K562 (cell line): ENCODE measurements at regions not wholly inside any gene's neighbourhood (a gene's known extent, or its start where the extent isn't known, plus 50 kb on each side); places are given as distances from the start of the nearest gene placed in this dataset.
A peak's percentile ranks its signal among the peaks of the same experiment; 100 is the strongest.

Experiments
- ATAC-seq: fragments of 200-7000 bp; cut with Tn5 transposase; 3 replicates; pipeline ENCODE4 v1.9.1; 2020; ENCODE audit warnings: moderate library complexity
- BruUV-seq: library from RNA; stranded (reverse); fragments of 400-500 nt; replicated peaks from 2 replicates; lab custom pipeline; 2021; lab: Mats Ljungman, UMichigan
- CTCF ChIA-PET: fragments of 300-600 bp; formaldehyde crosslinking; extraction: SDS; loops from one replicate; lab custom pipeline; 2021; ENCODE audit warnings: low intra/inter-chr PET ratio; lab: Yijun Ruan, JAX
- POLR2A ChIA-PET: fragments of 300-600, 350-650 bp; sonication (Branson Sonifier 250); formaldehyde crosslinking; extraction: SDS; loops from one replicate; lab custom pipeline; 2021; ENCODE audit warnings: antibody characterized with exemption, inconsistent platforms; lab: Yijun Ruan, JAX
- DNase-seq, 4 experiments: peaks; one replicate each; pipeline versions ENCODE4 v3.0.0 to v3.0.0-alpha.2; 2011 to 2018; ENCODE audit warnings: low spot score in 3 of 4, mixed read lengths in 3 of 4; ENCODE audit errors: extremely low read depth in 1 of 4
- FAIRE-seq: peaks from 2 replicates; lab custom pipeline; 2011; peaks lifted over from hg19 to GRCh38; lab: Jason Lieb, UNC
- H2AFZ ChIP-seq: 2 replicates; pipeline ENCODE4 v1.6.0; 2011; ENCODE audit warnings: low read depth, low read length, control low read depth, inconsistent platforms
- H3K27ac ChIP-seq: fragments of 200-600 bp; 3 replicates; pipeline ENCODE4 v1.8.0; 2011; ENCODE audit warnings: low read depth, mild to moderate bottlenecking, control low read depth, inconsistent platforms, low read length, moderate library complexity, mixed read lengths; ENCODE audit errors: extremely low read depth
- H3K27me3 ChIP-seq, 2 experiments: fragments of 300-600 bp in 1 of 2; 2 replicates in 1 of 2; 3 replicates in 1 of 2; pipeline versions ENCODE4 v1.6.0 to v1.8.0; 2011; ENCODE audit warnings: inconsistent platforms in 2 of 2, low read length in 2 of 2, mild to moderate bottlenecking in 1 of 2, mixed read lengths in 1 of 2, moderate library complexity in 1 of 2; ENCODE audit not compliant: control insufficient read depth in 2 of 2, insufficient read depth in 2 of 2
- H3K36me3 ChIP-seq: fragments of 300-600 bp; 3 replicates; pipeline ENCODE4 v1.8.0; 2011; ENCODE audit warnings: mild to moderate bottlenecking, low read length, inconsistent platforms; ENCODE audit not compliant: control insufficient read depth, insufficient read depth
- H3K4me1 ChIP-seq, 2 experiments: fragments of 200-600 bp in 1 of 2; replicated peaks in 1 of 2; 2 replicates in 1 of 2; 3 replicates in 1 of 2; pipeline versions ENCODE4 v1.5.1 to v1.8.0; 2011; ENCODE audit warnings: inconsistent platforms in 2 of 2, low read length in 2 of 2, mild to moderate bottlenecking in 1 of 2, mixed read lengths in 1 of 2, moderate library complexity in 1 of 2; ENCODE audit not compliant: control insufficient read depth in 2 of 2, insufficient read depth in 2 of 2
- H3K4me2 ChIP-seq: 2 replicates; pipeline ENCODE4 v1.6.1; 2011; ENCODE audit warnings: low read length, control low read depth, inconsistent platforms, mixed read lengths; ENCODE audit not compliant: insufficient read depth
- H3K4me3 ChIP-seq: fragments of 200-600 bp; sonication (generic), shearing (Covaris generic); 2 replicates; pipeline ENCODE4 v1.5.1; 2016; ENCODE audit warnings: control low read depth, inconsistent platforms
- H3K79me2 ChIP-seq: fragments of 200-600 bp; 3 replicates; pipeline ENCODE4 v1.8.0; 2011; ENCODE audit warnings: low read length, inconsistent platforms; ENCODE audit not compliant: control insufficient read depth, insufficient read depth
- H3K9ac ChIP-seq, 2 experiments: 2 replicates each; pipeline versions ENCODE4 v1.6.0 to v1.6.1; 2011; ENCODE audit warnings: low read depth in 2 of 2, low read length in 2 of 2, control low read depth in 1 of 2, inconsistent platforms in 1 of 2, mild to moderate bottlenecking in 1 of 2, mixed read lengths in 1 of 2; ENCODE audit not compliant: insufficient read depth in 1 of 2
- H3K9me1 ChIP-seq: one replicate; pipeline ENCODE4 v1.6.0; 2011; ENCODE audit warnings: inconsistent platforms, mild to moderate bottlenecking, low read length, moderate library complexity; ENCODE audit not compliant: control insufficient read depth, insufficient read depth
- H3K9me3 ChIP-seq: replicated peaks from 2 replicates; pipeline ENCODE4 v1.5.1; 2011; ENCODE audit warnings: low read depth, low read length, inconsistent platforms; ENCODE audit not compliant: control insufficient read depth, insufficient read depth
- H4K20me1 ChIP-seq: replicated peaks from 2 replicates; pipeline ENCODE4 v1.6.1; 2011; ENCODE audit warnings: low read length, inconsistent platforms, mixed read lengths; ENCODE audit not compliant: control insufficient read depth, insufficient read depth
- CBX2 ChIP-seq: fragments of 200-600 bp; sonication (generic); IDR thresholded peaks from one replicate; pipeline ENCODE4 v1.6.1; 2012; ENCODE audit warnings: mild to moderate bottlenecking, low read length, inconsistent platforms; ENCODE audit not compliant: insufficient read depth, poor library complexity, severe bottlenecking
- FOSL1 ChIP-seq: fragments of 200-800 bp; sonication (Bioruptor generic); conservative IDR thresholded peaks from 2 replicates; pipeline ENCODE4 v1.6.1; 2016; ENCODE audit warnings: missing genetic modification characterization, missing compliant biosample characterization
- L3MBTL2 ChIP-seq: fragments of 450-650 bp; IDR thresholded peaks from 2 replicates; pipeline ENCODE4 v1.6.1; 2016; ENCODE audit warnings: mild to moderate bottlenecking, moderate library complexity
- WGBS: fragments of 100-300 bp; shearing (Covaris generic); methylation state at CpG from one replicate; pipeline ENCODE4 v1.1.6; 2016; ENCODE audit warnings: low coverage, mixed read lengths; ENCODE audit not compliant: insufficient coverage; ENCODE audit errors: missing lambda C conversion rate; 5-methylcytosine and 5-hydroxymethylcytosine counted together
- in situ Hi-C: fragments of 300-500 bp; cut with MboI; formaldehyde crosslinking; loops from 4 replicates; pipeline ENCODE4 v1.15.0; 2018; ENCODE audit warnings: inconsistent platforms, mixed read lengths
- intact Hi-C: fragments of 100-400 bp; cut with micrococcal nuclease; formaldehyde crosslinking; loops from 2 replicates; pipeline ENCODE4 v1.14.2; 2022
- TF ChIP-seq, protein P1 (sequence below): fragments of 450-650 bp; formaldehyde crosslinking; IDR thresholded peaks from 2 replicates; pipeline ENCODE4 v1.4.0; 2020; ENCODE audit warnings: mild to moderate bottlenecking, mixed read lengths

DNA sequence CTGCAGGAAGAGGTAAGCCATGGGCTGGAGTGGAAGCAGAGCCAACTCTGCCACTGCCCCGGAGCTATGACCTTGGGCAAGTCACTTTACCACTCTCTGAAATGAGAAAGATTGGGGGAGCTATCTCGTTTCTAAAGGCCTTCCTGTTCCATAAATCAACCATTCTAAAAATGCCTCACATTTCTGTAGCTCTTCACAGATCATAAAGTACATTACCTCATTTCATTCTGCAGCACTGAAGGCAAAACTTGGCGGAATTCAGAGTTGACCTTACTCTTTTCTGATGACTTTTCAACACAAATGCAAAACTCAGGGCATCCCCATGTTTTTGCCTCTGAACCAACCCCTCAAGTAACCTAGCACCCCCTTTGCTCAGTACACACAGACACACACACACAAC is 404.0 kb upstream of the NFIA start (continued):
- no peak for TF ChIP-seq CBX2

DNA sequence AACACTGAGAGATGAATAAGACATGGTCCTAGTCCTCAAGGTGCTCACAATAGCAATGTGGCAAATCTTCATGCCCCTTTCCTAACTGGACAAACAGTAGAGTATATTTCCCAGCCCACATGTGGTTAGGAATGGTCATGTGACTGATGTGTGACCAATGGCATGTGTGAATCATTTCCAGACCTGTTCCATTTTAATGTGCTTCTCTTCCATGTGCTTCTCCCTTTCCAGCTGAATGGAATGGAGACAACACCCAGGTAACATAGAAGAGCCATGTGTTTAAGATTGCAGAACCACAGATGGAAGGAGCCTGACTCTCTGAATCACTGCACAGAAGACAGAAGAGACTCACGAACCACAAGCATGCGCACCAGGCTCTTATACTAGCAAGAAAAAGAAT is 409.9 kb upstream of the NFIA start:
- in situ Hi-C loops = no loop called here
- no peaks in the 10 kb centered on the region for H3K9me1 ChIP-seq
- no peaks in the 10 kb centered on the region for H3K79me2 ChIP-seq
- H4K20me1 ChIP-seq = no peaks in the 10 kb centered on the region
- no peak for TF ChIP-seq FOSL1 (tag)
- TF ChIP-seq, protein P1, sequence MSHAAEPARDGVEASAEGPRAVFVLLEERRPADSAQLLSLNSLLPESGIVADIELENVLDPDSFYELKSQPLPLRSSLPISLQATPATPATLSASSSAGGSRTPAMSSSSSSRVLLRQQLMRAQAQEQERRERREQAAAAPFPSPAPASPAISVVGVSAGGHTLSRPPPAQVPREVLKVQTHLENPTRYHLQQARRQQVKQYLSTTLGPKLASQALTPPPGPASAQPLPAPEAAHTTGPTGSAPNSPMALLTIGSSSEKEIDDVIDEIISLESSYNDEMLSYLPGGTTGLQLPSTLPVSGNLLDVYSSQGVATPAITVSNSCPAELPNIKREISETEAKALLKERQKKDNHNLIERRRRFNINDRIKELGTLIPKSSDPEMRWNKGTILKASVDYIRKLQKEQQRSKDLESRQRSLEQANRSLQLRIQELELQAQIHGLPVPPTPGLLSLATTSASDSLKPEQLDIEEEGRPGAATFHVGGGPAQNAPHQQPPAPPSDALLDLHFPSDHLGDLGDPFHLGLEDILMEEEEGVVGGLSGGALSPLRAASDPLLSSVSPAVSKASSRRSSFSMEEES (CRISPR knock-in tag) = peak; percentile 73
- TF ChIP-seq L3MBTL2 = no peak
- TF ChIP-seq, all 486 proteins: peak for 1
- ChIA-PET POLR2A (interaction anchor here (0.6 to 1.9 kb wide), 2 partner anchors 10 to 92 kb away, joined by 3 to 5 read pairs; no protein-coding TSS in a partner anchor), CTCF (no interaction called here)
- Histone ChIP-seq H3K27me3 (no peaks in the 10 kb centered on the region), H3K4me2 (no peak overlapping the region), H2AFZ (no peak overlapping the region), H3K4me3 (no peak overlapping the region), H3K9ac (no peak overlapping the region), H3K36me3 (no peaks in the 10 kb centered on the region), H3K27ac (no peak overlapping the region), H3K9me3 (no peaks in the 10 kb centered on the region), H3K4me1 (no peaks in the 10 kb centered on the region)
- ATAC-seq (no peak), DNase-seq (no peak), FAIRE-seq (no peak)
- intact Hi-C loops = no loop called here
- WGBS = 0% methylated on average over 2 of the region's 2 CpGs
- BruUV-seq = no TSS peak
